Upper lobe of right lung (tissue), 1 donor: ENCODE measurements at regions not wholly inside any gene's neighbourhood (a gene's known extent, or its start where the extent isn't known, plus 50 kb on each side); places are given as distances from the start of the nearest gene placed in this dataset.

Experiments used
- ATAC-seq: fragments of 200-7000 bp; cut with Tn5 transposase; one replicate; pipeline ENCODE4 v1.9.1; 2020; ENCODE audit warnings: mild to moderate bottlenecking, moderate library complexity
- DNase-seq: peaks from one replicate; pipeline ENCODE4 v3.0.0-alpha.2; 2020
- H3K27ac ChIP-seq: fragments of 200-600 bp; one replicate; pipeline ENCODE4 v1.8.0; 2022
- H3K27me3 ChIP-seq: fragments of 200-600 bp; one replicate; pipeline ENCODE4 v1.8.0; 2022; ENCODE audit warnings: mild to moderate bottlenecking
- H3K36me3 ChIP-seq: fragments of 200-600 bp; one replicate; pipeline ENCODE4 v1.8.0; 2022
- H3K4me1 ChIP-seq: fragments of 200-600 bp; one replicate; pipeline ENCODE4 v1.8.0; 2022
- H3K4me3 ChIP-seq: fragments of 200-600 bp; one replicate; pipeline ENCODE4 v1.8.0; 2022; ENCODE audit warnings: mild to moderate bottlenecking
- H3K9me3 ChIP-seq: fragments of 200-600 bp; one replicate; pipeline ENCODE4 v1.8.0; 2022
- intact Hi-C: fragments of 100-400 bp; cut with DNase I; formaldehyde crosslinking; loops from one replicate; pipeline ENCODE4 v1.11.0; 2022
- TF ChIP-seq, protein P1 (sequence below): fragments of 200-600 bp; IDR thresholded peaks from one replicate; pipeline ENCODE4 v1.8.0; 2022; ENCODE audit warnings: antibody characterized with exemption
- donor health status: DM: no; HTN: yes; CAD: no; lungs with severe emphysema.

DNA sequence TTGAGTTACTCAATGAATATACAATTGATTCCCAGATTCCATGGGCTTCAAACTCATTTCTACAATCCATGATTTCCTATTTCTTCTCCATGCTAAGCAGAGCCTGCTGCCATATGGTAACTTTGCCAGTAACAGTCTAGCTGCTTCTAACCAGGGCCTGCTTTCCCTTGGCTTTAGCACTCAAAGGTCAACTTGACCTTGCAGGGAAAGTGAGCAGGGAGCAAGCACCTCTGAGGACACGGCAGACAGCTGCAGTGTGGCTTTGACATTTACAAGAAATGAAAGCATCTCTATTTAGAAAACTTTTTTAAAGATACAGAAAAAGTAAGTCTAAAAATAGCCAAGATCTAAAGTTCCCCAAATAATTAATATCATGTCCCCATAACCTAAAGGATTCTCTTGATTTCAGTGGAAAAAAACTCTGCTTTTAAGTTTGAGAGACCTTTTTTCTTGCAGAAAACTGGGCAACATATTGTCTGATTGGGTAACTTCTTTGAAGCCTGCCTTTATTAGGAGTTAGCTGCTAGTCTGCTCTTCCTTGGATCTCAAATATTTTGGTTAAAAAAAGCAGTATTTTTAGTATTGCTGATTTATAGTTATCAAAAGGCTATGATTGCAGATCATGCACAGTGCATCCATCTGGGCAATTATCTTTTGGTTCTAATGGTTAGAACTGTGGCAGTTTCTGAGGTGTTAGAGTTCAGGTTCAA, 257.9 kb downstream of the AHR start:
- Histone ChIP-seq H3K4me1 (no peaks in the 10 kb centered on the region), H3K27me3 (no peaks in the 10 kb centered on the region), H3K9me3 (no peaks in the 10 kb centered on the region), H3K4me3 (no peak overlapping the region), H3K36me3 (no peaks in the 10 kb centered on the region), H3K27ac (no peak overlapping the region)
- no peak for ATAC-seq
- TF ChIP-seq, protein P1, sequence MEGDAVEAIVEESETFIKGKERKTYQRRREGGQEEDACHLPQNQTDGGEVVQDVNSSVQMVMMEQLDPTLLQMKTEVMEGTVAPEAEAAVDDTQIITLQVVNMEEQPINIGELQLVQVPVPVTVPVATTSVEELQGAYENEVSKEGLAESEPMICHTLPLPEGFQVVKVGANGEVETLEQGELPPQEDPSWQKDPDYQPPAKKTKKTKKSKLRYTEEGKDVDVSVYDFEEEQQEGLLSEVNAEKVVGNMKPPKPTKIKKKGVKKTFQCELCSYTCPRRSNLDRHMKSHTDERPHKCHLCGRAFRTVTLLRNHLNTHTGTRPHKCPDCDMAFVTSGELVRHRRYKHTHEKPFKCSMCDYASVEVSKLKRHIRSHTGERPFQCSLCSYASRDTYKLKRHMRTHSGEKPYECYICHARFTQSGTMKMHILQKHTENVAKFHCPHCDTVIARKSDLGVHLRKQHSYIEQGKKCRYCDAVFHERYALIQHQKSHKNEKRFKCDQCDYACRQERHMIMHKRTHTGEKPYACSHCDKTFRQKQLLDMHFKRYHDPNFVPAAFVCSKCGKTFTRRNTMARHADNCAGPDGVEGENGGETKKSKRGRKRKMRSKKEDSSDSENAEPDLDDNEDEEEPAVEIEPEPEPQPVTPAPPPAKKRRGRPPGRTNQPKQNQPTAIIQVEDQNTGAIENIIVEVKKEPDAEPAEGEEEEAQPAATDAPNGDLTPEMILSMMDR: no peak
- no peak for DNase-seq
- intact Hi-C loops: no loop called here

DNA sequence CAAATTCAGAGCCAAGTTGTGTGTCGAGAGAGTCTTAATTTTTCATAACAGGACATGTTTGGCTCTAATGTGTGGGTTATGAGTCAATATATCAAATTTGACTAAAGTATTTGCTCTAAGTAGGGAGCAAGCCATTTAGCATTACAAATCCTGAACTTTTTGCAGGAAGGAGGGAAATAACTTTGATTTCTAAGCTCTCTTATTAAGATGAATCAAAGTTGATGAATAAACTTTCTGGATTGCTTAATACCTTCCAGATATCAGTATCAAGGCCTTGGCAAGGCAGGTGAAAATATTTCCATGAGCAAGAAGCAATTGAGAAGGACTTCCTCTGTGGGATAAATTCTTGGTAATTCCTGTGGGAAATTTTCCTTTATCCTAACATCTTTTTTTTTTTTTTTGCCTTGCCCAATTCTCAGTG, 258.8 kb downstream of the AHR start:
- H3K27ac ChIP-seq: no peak overlapping the region
- no peak for ATAC-seq
- no peak overlapping the region for H3K4me3 ChIP-seq

DNA sequence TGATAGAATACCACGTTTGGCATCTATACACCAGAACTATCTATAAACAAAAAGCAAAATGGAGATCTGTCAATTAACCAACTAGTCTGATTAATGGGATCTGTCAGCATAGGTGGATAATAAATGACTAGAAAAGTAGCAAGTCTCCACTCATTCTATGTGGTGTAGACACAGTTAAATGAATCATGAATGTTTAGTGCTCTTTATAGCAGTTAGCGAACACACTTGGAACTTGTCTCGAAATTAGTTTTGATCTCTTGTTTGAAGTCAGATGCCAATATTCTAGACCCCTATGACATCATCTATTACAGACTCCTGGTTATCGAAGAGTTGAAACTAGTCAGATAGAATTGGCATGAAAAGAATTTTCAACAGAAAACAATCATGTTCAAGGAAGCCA, 259.7 kb downstream of the AHR start:
- no peaks in the 10 kb centered on the region for H3K9me3 ChIP-seq
- H3K27me3 ChIP-seq: no peaks in the 10 kb centered on the region
- DNase-seq (no peak), ATAC-seq (no peak)
- H3K36me3 ChIP-seq: no peaks in the 10 kb centered on the region
- intact Hi-C loops: no loop called here
- TF ChIP-seq, protein P1: no peak
- H3K27ac ChIP-seq: peak overlapping the region; percentile 38
- no peaks in the 10 kb centered on the region for H3K4me1 ChIP-seq
- peak overlapping the region; percentile 21 for H3K4me3 ChIP-seq

More for the DNA sequence above, 258.8 kb downstream of the AHR start:
- no peaks in the 10 kb centered on the region for H3K4me1 ChIP-seq
- no peak for DNase-seq
- TF ChIP-seq, protein P1: no peak
- H3K36me3 ChIP-seq: no peaks in the 10 kb centered on the region
- no peaks in the 10 kb centered on the region for H3K9me3 ChIP-seq
- H3K27me3 ChIP-seq: no peaks in the 10 kb centered on the region
- intact Hi-C loops: no loop called here

DNA sequence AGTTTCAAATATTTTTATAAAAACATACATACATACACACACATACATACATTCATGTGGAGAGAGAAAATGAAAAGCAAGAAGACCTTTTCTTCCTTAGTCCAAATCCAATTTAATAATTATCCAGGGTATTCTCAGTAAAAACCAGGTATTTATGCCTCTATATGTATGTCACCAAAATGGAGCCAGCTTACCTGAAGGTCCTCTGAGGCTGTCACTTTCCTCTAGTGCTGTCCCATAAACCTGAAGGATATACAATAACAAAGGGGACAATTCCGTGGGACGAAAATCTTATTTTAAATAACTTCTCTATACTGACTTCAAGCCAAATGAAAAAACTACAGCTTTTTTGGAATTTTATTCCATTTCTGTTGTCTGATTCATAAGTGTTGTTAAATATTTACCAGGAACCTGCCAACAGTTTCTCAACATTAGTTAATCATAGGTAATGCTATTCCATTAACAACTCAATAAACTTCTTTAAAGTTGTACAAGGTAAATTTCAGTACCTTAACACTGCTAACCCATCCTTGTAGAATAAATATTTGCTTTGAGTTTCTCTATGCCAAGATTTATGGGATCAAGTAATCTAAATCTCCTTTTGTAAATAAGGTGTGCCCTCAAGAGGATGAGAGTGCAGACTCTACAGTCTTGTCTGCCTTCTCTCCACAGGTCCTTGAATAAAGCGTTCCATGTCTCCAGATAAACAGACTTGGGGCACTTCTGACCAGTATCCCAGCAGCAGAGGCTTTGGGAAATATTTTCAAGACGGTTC, 260.3 kb downstream of the AHR start:
- H3K36me3 ChIP-seq: no peaks in the 10 kb centered on the region
- intact Hi-C loops: no loop called here

DNA sequence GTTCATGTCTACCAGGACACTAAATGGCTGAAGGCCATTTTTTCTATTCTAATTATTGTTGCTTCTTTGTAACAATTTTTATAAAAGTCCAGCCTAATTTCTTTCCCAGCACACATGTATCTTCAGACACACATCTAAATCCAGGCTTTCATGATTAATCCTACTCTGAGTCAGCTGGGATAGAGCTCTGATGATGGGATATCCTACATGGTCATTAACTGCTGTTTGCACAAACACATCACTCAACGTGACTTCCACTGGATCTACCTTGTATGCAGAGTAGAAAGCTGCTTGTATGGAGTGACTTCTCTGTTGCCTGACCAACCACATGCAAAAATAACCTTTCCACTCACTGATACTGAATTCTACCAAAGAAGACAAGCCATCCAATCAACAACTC, 260.9 kb downstream of the AHR start:
- peak; percentile 9 for ATAC-seq
- no peaks in the 10 kb centered on the region for H3K36me3 ChIP-seq
- H3K9me3 ChIP-seq: no peaks in the 10 kb centered on the region
- H3K4me1 ChIP-seq: no peaks in the 10 kb centered on the region
- H3K4me3 ChIP-seq: no peak overlapping the region
- intact Hi-C loops: no loop called here
- no peaks in the 10 kb centered on the region for H3K27me3 ChIP-seq
- no peak overlapping the region for H3K27ac ChIP-seq
- DNase-seq: no peak
- TF ChIP-seq, protein P1: no peak

More for the DNA sequence above, 260.3 kb downstream of the AHR start:
- TF ChIP-seq, protein P1: no peak
- ATAC-seq: peak; percentile 89
- no peaks in the 10 kb centered on the region for H3K27me3 ChIP-seq
- no peaks in the 10 kb centered on the region for H3K4me1 ChIP-seq
- peak overlapping the region; percentile 38 for H3K27ac ChIP-seq
- DNase-seq: no peak
- H3K4me3 ChIP-seq: peak overlapping the region; percentile 21
- no peaks in the 10 kb centered on the region for H3K9me3 ChIP-seq
